Ishikawa (cell line): ENCODE measurements at regions not wholly inside any gene's neighbourhood (a gene's known extent, or its start where the extent isn't known, plus 50 kb on each side); places are given as distances from the start of the nearest gene placed in this dataset.

ENCODE experiments used
- CEBPB ChIP-seq: IDR thresholded peaks from 2 replicates; pipeline ENCODE4 v1.6.1; 2012
- CREB1 ChIP-seq: IDR thresholded peaks from 2 replicates; pipeline ENCODE4 v1.6.1; 2012; ENCODE audit warnings: low read depth
- EGR1 ChIP-seq: IDR thresholded peaks from 2 replicates; pipeline ENCODE4 v1.6.1; 2012
- EP300 ChIP-seq: IDR thresholded peaks from 2 replicates; pipeline ENCODE4 v1.6.1; 2012; ENCODE audit warnings: borderline replicate concordance
- FOXM1 ChIP-seq: IDR thresholded peaks from 2 replicates; pipeline ENCODE4 v1.6.1; 2012; ENCODE audit warnings: low read depth, borderline replicate concordance
- NFIC ChIP-seq: IDR thresholded peaks from 2 replicates; pipeline ENCODE4 v1.6.1; 2012
- RAD21 ChIP-seq: IDR thresholded peaks from 2 replicates; pipeline ENCODE4 v1.6.1; 2012; ENCODE audit warnings: low read depth
- TAF1 ChIP-seq: IDR thresholded peaks from 2 replicates; pipeline ENCODE4 v1.6.1; 2012; ENCODE audit warnings: low read depth, mild to moderate bottlenecking
- TCF12 ChIP-seq: IDR thresholded peaks from 2 replicates; pipeline ENCODE4 v1.6.1; 2012; ENCODE audit warnings: low read depth
- TEAD4 ChIP-seq: IDR thresholded peaks from 2 replicates; pipeline ENCODE4 v1.6.1; 2012
- YY1 ChIP-seq: IDR thresholded peaks from 2 replicates; pipeline ENCODE4 v1.6.1; 2012; ENCODE audit warnings: low read depth
- ZBTB7A ChIP-seq: IDR thresholded peaks from 2 replicates; pipeline ENCODE4 v1.6.1; 2012; ENCODE audit warnings: low read depth
- TF ChIP-seq, protein P1 (sequence below): IDR thresholded peaks from 2 replicates; pipeline ENCODE4 v1.6.1; 2012
- TF ChIP-seq, protein P2 (sequence below): IDR thresholded peaks from 2 replicates; pipeline ENCODE4 v1.6.1; 2012; ENCODE audit warnings: low read depth, mild to moderate bottlenecking
- TF ChIP-seq, protein P3 (sequence below): IDR thresholded peaks from 2 replicates; pipeline ENCODE4 v1.6.1; 2012

DNA sequence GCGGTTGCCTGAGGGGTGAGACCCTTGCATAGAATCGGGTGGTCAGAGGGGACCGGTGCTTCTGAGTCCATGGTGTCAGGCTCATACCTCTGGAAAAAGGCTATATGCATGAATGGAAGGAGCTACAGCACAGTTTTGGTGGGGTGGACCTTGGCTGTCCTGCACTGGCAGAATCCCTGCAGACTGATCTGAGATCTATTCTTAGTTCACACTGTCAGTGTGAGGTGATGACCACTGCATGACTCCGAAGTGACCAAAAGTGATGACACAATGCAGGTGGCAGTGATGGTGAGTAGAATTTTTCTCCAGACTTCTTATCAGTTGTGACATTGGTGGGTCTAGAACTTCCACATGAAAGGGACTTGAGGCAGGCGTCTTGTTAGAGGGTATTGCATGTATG is 105.2 kb upstream of the SLC28A3 start:
- TF ChIP-seq YY1 (no peak), RAD21 (no peak), NFIC (no peak), TAF1 (no peak), EP300 (no peak), CREB1 (no peak), CEBPB (no peak), ZBTB7A (no peak), EGR1 (no peak), FOXM1 (no peak), TCF12 (no peak), TEAD4 (no peak)
- TF ChIP-seq, protein P1, sequence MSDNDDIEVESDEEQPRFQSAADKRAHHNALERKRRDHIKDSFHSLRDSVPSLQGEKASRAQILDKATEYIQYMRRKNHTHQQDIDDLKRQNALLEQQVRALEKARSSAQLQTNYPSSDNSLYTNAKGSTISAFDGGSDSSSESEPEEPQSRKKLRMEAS, result no peak
- TF ChIP-seq, protein P2, sequence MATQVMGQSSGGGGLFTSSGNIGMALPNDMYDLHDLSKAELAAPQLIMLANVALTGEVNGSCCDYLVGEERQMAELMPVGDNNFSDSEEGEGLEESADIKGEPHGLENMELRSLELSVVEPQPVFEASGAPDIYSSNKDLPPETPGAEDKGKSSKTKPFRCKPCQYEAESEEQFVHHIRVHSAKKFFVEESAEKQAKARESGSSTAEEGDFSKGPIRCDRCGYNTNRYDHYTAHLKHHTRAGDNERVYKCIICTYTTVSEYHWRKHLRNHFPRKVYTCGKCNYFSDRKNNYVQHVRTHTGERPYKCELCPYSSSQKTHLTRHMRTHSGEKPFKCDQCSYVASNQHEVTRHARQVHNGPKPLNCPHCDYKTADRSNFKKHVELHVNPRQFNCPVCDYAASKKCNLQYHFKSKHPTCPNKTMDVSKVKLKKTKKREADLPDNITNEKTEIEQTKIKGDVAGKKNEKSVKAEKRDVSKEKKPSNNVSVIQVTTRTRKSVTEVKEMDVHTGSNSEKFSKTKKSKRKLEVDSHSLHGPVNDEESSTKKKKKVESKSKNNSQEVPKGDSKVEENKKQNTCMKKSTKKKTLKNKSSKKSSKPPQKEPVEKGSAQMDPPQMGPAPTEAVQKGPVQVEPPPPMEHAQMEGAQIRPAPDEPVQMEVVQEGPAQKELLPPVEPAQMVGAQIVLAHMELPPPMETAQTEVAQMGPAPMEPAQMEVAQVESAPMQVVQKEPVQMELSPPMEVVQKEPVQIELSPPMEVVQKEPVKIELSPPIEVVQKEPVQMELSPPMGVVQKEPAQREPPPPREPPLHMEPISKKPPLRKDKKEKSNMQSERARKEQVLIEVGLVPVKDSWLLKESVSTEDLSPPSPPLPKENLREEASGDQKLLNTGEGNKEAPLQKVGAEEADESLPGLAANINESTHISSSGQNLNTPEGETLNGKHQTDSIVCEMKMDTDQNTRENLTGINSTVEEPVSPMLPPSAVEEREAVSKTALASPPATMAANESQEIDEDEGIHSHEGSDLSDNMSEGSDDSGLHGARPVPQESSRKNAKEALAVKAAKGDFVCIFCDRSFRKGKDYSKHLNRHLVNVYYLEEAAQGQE, result no peak
- TF ChIP-seq, protein P3, sequence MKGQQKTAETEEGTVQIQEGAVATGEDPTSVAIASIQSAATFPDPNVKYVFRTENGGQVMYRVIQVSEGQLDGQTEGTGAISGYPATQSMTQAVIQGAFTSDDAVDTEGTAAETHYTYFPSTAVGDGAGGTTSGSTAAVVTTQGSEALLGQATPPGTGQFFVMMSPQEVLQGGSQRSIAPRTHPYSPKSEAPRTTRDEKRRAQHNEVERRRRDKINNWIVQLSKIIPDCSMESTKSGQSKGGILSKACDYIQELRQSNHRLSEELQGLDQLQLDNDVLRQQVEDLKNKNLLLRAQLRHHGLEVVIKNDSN, result no peak

DNA sequence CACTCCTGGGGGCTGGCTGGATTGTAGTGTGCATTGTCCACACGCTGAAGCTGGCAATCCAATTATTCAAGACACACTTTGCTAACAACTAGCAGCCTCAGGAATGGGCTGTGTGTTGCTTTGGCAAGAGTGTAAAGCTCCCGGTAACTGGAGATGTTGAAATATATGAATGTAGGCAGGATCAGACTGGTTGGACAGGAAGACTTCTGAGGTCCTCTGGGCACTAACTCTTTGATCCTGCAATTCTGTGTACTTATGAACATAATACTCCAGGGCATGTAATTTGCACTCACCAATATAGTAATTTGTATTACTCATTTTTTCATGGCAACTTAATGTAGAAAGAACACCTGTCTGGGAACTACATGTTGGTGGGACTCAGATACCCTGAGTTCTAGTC is 106.7 kb upstream of the SLC28A3 start:
- no peak for TF ChIP-seq NFIC

DNA sequence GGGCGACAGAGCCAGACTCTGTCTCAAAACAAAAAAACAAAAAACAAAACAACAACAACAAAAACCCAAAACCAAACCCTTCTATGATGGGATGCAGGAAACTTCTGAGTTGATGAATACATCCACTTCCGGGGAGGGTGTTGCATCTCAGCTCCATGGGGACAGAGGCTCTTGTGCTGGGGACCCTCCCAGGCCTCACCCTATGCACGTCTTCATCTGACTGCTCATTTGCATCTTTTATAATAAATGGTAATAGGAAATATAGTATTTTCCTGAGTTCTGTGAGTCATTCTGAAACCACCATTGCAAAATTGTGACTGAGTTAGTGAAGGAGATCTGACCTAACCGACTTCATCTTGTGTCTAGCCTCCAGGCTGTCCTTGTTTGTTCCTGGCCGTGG is 109.5 kb upstream of the SLC28A3 start:
- TF ChIP-seq, protein P2, result no peak
- no peak for TF ChIP-seq TCF12
- no peak for TF ChIP-seq FOXM1
- no peak for TF ChIP-seq YY1
- TF ChIP-seq EP300, result no peak
- no peak for TF ChIP-seq NFIC
- TF ChIP-seq TEAD4, result no peak
- TF ChIP-seq TAF1, result no peak
- TF ChIP-seq, protein P1, result no peak
- no peak for TF ChIP-seq CEBPB
- no peak for TF ChIP-seq ZBTB7A
- TF ChIP-seq, protein P3, result no peak
- no peak for TF ChIP-seq RAD21
- TF ChIP-seq CREB1, result no peak
- no peak for TF ChIP-seq EGR1

DNA sequence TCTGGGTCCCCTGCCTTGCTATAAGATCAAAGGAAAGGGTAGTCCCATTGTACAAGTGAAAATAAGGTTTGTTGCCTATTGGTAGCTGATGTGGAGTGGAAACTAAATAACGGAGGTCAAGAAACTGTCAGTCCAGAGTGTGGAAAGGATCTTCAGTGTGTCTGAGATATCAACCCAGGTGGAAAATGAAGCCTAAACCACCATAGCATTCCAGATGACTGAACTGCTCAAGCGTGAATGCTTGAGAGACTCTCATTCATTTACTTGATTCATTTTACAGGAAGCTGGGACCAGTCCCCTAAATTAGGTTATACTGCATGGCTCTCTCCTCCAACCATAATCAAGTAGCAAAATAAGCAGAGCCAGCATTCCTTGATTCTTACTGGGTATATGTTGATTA is 116.0 kb upstream of the SLC28A3 start:
- no peak for TF ChIP-seq FOXM1
- no peak for TF ChIP-seq YY1
- TF ChIP-seq TEAD4, result no peak
- TF ChIP-seq TCF12, result no peak
- no peak for TF ChIP-seq CREB1
- no peak for TF ChIP-seq CEBPB
- no peak for TF ChIP-seq RAD21
- TF ChIP-seq EP300, result no peak
- TF ChIP-seq EGR1, result no peak
- TF ChIP-seq ZBTB7A, result no peak
- TF ChIP-seq TAF1, result no peak
- no peak for TF ChIP-seq NFIC

DNA sequence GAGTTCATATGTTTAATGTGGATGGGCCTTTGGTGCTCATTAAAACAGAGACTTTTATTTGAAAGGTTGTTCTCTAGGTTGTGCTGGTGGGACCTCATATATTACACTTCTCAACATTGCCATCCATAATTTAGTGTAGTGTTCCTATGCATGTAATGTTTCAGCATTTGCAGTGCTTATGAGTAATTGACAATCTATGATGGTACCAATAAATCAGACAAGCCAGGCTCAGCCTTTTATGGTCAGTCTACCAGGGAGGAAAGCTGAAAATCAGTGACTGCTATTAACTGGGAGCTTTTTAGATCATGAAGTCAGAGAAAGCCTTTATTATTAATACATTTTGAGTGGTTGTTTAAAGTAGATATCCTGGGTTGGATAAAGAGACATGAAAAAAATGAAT is 120.1 kb upstream of the SLC28A3 start:
- TF ChIP-seq NFIC (no peak), YY1 (no peak), TAF1 (no peak), FOXM1 (no peak), CREB1 (no peak), ZBTB7A (no peak), CEBPB (no peak), TCF12 (no peak), EP300 (no peak), EGR1 (no peak)
- TF ChIP-seq, protein P3, result no peak
- TF ChIP-seq, protein P2, result no peak
